Chondrocyte (in vitro differentiated cells): ENCODE measurements at regions not wholly inside any gene's neighbourhood (a gene's known extent, or its start where the extent isn't known, plus 50 kb on each side); places are given as distances from the start of the nearest gene placed in this dataset.
A peak's percentile ranks its signal among the peaks of the same experiment; 100 is the strongest.

Source experiments
- DNase-seq: peaks from one replicate; pipeline ENCODE4 v3.0.0; 2021; ENCODE audit warnings: mixed read lengths, low spot score
- H3K27ac Mint-ChIP-seq: one replicate; pipeline ENCODE4 v1.8.0; 2021; ENCODE audit warnings: mild to moderate bottlenecking, moderate library complexity, mixed read lengths; ENCODE audit not compliant: unreplicated experiment
- H3K27me3 Mint-ChIP-seq: 2 replicates; pipeline ENCODE4 v1.8.0; 2021; ENCODE audit warnings: low read depth, mixed read lengths
- H3K36me3 Mint-ChIP-seq: 2 replicates; pipeline ENCODE4 v1.8.0; 2021; ENCODE audit warnings: low read depth, mixed read lengths
- H3K4me1 Mint-ChIP-seq: 2 replicates; pipeline ENCODE4 v1.8.0; 2021; ENCODE audit warnings: low read depth, mild to moderate bottlenecking, mixed read lengths
- H3K4me3 Mint-ChIP-seq: one replicate; pipeline ENCODE4 v1.8.0; 2021; ENCODE audit warnings: mild to moderate bottlenecking, moderate library complexity, mixed read lengths; ENCODE audit not compliant: unreplicated experiment
- H3K9me3 Mint-ChIP-seq: 2 replicates; pipeline ENCODE4 v1.8.0; 2021; ENCODE audit warnings: low read depth, mixed read lengths
- TF ChIP-seq, protein P1 (sequence below): fragments of 200-600 bp; sonication (generic); IDR thresholded peaks from 2 replicates; pipeline ENCODE4 v1.5.0; 2021; ENCODE audit warnings: antibody characterized with exemption, mild to moderate bottlenecking, moderate library complexity

DNA sequence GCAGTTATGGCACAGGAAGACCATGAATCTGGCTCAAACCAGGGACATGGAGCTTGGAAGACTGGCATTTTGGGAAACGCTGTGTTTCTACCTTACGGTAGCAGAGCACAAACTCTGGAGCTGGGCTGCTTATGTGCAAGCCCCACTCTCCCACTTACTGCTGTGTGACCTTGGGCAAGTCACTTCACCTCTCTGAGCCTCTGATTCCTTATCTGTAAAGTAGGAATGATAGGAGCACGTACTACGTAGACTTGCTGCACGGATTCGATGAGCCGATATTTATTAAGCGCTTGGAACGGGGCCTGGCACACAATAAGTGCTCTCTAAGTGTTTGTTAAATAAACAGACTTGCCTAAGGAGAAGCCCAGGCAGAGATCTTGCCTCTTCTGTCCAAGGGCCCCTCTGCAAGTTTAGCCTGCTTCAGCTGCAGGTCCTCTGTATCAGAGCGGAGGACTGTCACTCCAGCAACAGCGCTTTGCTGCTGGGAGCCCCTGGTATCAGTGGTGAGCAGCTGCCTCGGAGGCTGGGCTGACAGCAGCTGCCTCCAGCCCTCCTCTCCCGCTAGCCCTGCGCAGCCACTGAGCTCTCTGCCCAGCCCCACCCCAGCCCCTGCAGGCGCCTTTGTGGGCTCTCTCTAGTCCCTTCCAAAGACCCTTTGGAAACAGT, 96.9 kb upstream of the ANO1 start:
- Mint-ChIP-seq H3K36me3 (no peaks in the 10 kb centered on the region), H3K27me3 (peaks cover 28% of the 10 kb centered on the region), H3K4me3 (no peak overlapping the region), H3K4me1 (peaks cover 18% of the 10 kb centered on the region), H3K27ac (no peak overlapping the region), H3K9me3 (no peaks in the 10 kb centered on the region)
- DNase-seq: peak; percentile 54
- TF ChIP-seq, protein P1, sequence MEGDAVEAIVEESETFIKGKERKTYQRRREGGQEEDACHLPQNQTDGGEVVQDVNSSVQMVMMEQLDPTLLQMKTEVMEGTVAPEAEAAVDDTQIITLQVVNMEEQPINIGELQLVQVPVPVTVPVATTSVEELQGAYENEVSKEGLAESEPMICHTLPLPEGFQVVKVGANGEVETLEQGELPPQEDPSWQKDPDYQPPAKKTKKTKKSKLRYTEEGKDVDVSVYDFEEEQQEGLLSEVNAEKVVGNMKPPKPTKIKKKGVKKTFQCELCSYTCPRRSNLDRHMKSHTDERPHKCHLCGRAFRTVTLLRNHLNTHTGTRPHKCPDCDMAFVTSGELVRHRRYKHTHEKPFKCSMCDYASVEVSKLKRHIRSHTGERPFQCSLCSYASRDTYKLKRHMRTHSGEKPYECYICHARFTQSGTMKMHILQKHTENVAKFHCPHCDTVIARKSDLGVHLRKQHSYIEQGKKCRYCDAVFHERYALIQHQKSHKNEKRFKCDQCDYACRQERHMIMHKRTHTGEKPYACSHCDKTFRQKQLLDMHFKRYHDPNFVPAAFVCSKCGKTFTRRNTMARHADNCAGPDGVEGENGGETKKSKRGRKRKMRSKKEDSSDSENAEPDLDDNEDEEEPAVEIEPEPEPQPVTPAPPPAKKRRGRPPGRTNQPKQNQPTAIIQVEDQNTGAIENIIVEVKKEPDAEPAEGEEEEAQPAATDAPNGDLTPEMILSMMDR: no peak

- Mint-ChIP-seq H3K27me3 (peaks cover 42% of the 10 kb centered on the region), H3K9me3 (no peaks in the 10 kb centered on the region), H3K27ac (no peak overlapping the region), H3K36me3 (no peaks in the 10 kb centered on the region), H3K4me3 (no peak overlapping the region), H3K4me1 (peaks cover 21% of the 10 kb centered on the region)
- TF ChIP-seq, protein P1: no peak
- peak; percentile 46 for DNase-seq
Observed at GRCh38 chr11:69982690-69983570, 95.2 kb upstream of the ANO1 start.

- TF ChIP-seq, protein P1: no peak
- H3K9me3 Mint-ChIP-seq: no peaks in the 10 kb centered on the region
- no peaks in the 10 kb centered on the region for H3K36me3 Mint-ChIP-seq
- DNase-seq: no peak
- H3K4me3 Mint-ChIP-seq: no peak overlapping the region
- peaks cover 48% of the 10 kb centered on the region for H3K27me3 Mint-ChIP-seq
- no peak overlapping the region for H3K27ac Mint-ChIP-seq
- peaks cover 21% of the 10 kb centered on the region for H3K4me1 Mint-ChIP-seq
Observed at GRCh38 chr11:69983571-69983877, 94.6 kb upstream of the ANO1 start.

GRCh38 chr11:69983897-69984438, 94.1 kb upstream of the ANO1 start:
- H3K9me3 Mint-ChIP-seq: no peaks in the 10 kb centered on the region
- peak; percentile 17 for DNase-seq
- H3K4me3 Mint-ChIP-seq: no peak overlapping the region
- H3K36me3 Mint-ChIP-seq: no peaks in the 10 kb centered on the region
- TF ChIP-seq, protein P1: no peak
- no peak overlapping the region for H3K27ac Mint-ChIP-seq
- peaks cover 52% of the 10 kb centered on the region for H3K27me3 Mint-ChIP-seq
- peaks cover 21% of the 10 kb centered on the region for H3K4me1 Mint-ChIP-seq

GRCh38 chr11:69984457-69985261, 93.5 kb upstream of the ANO1 start:
- Mint-ChIP-seq H3K36me3 (no peaks in the 10 kb centered on the region), H3K27me3 (peaks cover 59% of the 10 kb centered on the region), H3K9me3 (no peaks in the 10 kb centered on the region), H3K4me3 (no peak overlapping the region), H3K27ac (no peak overlapping the region), H3K4me1 (peaks cover 21% of the 10 kb centered on the region)
- TF ChIP-seq, protein P1: no peak
- DNase-seq: peak; percentile 53
